ENCODE measurements at regions not wholly inside any gene's neighbourhood (a gene's known extent, or its start where the extent isn't known, plus 50 kb on each side); places are given as distances from the start of the nearest gene placed in this dataset.
"Not testable (repeated sequence)": the region's sequence is repeated elsewhere in the genome, so short reads cannot be mapped to it uniquely, and the experiment has no call there.

- H3K4me3 ChIP-seq, result no peak overlapping the region
- no peak overlapping the region for H3K27ac ChIP-seq
These were observed 70.8 kb downstream of the YTHDF1 start for GRCh38 chr20:63145156-63145555.

GRCh38 chr20:63142933-63143332 is 73.0 kb downstream of the YTHDF1 start:
- Histone ChIP-seq H3K27ac (no peak overlapping the region), H3K4me3 (no peak overlapping the region)

DNA sequence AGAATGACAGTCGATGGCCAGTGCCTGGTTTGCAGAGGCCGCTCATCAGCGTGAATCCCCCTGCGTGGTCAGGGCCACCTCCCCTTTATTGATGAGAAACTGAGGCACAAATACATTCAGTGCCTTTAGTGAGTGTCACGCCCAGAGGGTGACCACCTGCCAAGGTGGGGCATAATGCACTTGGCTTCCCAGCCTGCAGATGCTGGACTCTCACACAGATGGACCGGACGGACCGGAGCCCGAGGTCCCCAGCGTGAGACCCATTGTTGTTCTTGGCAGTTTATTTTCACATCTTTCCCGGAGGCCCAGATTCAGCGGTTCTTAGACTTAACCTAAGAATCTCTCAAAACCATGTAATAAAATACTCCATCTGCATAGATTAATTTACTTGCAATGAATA is 74.4 kb downstream of the YTHDF1 start:
- Histone ChIP-seq H3K27ac (no peak overlapping the region), H3K4me3 (no peak overlapping the region)

DNA sequence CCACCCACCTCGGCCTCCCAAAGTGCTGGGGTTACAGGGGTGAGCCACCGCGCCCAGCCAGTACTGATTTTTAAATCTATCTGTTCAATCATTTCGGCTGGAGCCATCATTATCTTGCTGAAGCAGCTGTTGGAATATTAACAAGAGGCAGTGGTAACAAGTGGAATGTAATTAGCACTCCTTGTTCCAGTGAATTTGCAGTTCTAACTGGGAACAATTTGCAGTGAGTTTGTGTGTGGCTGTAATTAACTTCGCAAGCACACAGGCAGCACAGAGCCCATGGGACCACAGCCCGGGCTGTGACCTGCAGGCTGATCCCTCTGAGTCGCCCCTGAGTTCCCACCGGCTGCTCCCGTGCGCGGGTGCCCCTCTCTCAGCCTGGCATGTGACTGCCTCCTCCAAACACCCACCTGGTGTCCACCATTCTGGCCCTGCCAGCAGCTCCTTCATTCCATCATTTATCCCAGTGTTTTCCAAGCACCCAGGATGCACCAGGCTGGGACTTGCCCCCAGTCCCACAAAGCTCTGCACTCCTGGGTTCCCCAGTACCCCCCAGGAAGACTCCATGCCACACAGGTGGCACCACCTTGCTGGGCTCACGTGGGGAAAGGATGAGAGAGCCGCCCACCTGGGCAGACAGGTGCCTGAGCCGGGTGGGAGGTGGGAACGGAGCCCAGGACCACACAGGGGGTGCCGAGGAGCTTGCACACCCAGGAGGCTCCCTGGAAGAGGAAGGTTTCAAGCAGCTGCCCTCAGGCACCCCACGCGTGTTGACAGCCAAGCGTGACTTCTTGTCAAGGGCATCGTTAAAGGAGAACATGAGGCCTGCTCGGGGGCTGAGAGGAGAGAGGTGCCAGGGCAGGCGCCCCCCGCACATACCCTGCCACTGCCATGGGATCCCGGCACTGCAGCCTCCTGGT is 75.2 kb downstream of the YTHDF1 start:
- H3K4me3 ChIP-seq, result no peak overlapping the region
- H3K27ac ChIP-seq, result no peak overlapping the region

GRCh38 chr20:63139837-63140236 is 76.1 kb downstream of the YTHDF1 start:
- H3K4me3 ChIP-seq, result no peak overlapping the region
- H3K27ac ChIP-seq, result no peak overlapping the region

DNA sequence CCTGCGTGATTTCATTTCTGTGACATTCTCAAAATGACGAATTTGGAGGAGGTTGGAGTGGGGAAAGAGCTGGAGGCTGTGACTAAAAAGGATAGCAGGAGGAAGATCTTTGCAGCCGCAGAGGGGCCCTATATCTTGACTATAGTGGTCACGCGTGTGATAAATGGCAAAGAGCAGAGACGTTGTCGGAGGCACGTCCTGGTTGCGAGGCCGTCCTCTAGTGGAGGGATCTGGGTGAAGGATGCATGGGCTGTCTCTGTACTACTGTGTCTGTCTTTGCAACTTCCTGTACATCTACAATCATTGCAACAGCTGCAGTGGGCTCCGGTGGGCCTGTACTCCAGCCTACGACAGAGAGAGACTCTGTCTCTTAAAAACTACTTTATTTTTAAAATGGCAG is 76.6 kb downstream of the YTHDF1 start:
- Histone ChIP-seq H3K4me3 (no peak overlapping the region), H3K27ac (no peak overlapping the region)

GRCh38 chr20:63138855-63139341 is 77.0 kb downstream of the YTHDF1 start:
- Histone ChIP-seq H3K4me3 (no peak overlapping the region), H3K27ac (no peak overlapping the region)

GRCh38 chr20:63137851-63138415 is 78.0 kb downstream of the YTHDF1 start:
- no peak overlapping the region for H3K4me3 ChIP-seq

DNA sequence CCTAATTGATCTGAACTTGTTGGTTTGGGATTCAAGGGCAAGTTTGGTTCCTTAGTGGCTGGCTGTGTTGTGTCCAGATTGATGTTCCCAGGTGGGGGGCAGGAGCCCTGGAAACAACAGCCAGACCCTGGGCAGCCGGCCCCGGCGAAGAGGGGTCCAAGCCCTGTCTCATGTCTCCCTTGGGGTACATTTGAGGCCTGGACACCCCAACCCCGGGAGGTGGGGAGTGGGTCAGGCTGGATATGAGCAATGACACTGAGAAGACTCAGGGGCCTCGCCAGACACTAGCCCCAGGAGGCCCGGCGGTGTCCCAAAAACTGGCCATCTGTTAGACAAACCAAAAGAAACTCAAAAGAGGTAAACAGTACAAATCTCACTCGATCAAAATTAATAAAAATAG is 79.6 kb downstream of the YTHDF1 start:
- Histone ChIP-seq H3K4me3 (no peak overlapping the region), H3K27ac (no peak overlapping the region)

More at GRCh38 chr20:63137851-63138415, 78.0 kb downstream of the YTHDF1 start:
- H3K27ac ChIP-seq, result no peak overlapping the region

- Histone ChIP-seq H3K4me3 (no peak overlapping the region), H3K27ac (no peak overlapping the region)
These were observed 80.5 kb downstream of the YTHDF1 start for GRCh38 chr20:63135411-63135810.

DNA sequence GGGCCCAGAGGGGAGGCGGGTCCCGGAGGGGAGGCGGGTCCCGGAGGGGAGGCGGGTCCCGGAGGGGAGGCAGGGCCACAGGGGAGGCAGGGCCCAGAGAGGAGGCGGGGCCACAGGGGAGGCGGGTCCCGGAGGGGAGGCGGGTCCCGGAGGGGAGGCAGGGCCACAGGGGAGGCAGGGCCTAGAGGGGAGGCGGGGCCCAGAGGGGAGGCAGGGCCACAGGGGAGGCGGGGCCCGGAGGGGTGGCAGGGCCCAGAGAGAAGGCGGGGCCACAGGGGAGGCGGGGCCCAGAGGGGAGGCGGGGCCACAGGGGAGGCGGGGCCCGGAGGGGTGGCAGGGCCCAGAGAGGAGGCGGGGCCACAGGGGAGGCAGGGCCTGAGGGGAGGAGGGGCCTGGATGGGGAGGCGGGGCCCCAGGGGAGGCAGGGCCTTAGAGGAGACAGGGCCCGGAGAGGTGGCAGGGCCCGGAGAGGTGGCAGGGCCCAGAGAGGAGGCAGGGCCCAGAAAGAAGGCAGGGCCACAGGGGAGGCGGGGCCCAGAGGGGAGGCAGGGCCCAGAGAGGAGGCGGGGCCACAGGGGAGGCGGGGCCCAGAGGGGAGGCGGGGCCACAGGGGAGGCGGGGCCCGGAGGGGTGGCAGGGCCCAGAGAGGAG is 81.1 kb downstream of the YTHDF1 start:
- not testable (repeated sequence) for H3K4me3 ChIP-seq, H3K27ac ChIP-seq

GRCh38 chr20:63134201-63134612 is 81.7 kb downstream of the YTHDF1 start:
- no peak overlapping the region for H3K27ac ChIP-seq

DNA sequence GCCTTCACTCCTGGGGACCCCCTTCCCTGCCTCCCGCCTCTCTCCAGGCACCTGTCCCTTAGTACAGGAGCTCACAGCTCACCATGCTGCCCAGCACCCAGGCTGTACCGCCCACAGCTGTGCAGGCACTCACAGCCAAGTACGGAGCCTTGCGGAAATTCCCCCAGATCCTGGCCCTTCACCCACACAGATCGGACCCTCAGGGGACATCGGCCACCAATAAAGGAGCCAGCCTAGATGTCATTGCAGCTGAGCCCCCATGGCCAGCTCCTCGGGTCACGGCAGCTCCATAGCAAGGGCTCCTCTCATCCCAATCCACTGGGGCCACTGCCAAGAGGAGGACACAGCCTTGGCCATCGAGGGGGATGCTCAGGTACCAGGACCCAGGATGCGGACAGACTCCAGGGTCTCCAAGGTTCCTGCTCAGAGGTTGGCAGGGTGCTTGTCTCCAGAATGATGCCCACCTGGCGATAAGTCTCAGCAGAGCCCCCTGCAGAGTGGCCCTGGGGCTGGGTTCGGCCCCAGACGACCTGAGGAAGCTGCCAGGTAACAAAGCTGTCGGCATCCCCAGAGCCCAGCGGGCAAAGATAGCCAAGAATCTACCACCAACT is 82.3 kb downstream of the YTHDF1 start:
- no peak overlapping the region for H3K4me3 ChIP-seq

More at GRCh38 chr20:63134201-63134612, 81.7 kb downstream of the YTHDF1 start:
- no peak overlapping the region for H3K4me3 ChIP-seq

GRCh38 chr20:63132715-63133471 is 83.0 kb downstream of the YTHDF1 start:
- Histone ChIP-seq H3K27ac (no peak overlapping the region), H3K4me3 (no peak overlapping the region)

More for the DNA sequence above, 82.3 kb downstream of the YTHDF1 start:
- H3K27ac ChIP-seq, result no peak overlapping the region

DNA sequence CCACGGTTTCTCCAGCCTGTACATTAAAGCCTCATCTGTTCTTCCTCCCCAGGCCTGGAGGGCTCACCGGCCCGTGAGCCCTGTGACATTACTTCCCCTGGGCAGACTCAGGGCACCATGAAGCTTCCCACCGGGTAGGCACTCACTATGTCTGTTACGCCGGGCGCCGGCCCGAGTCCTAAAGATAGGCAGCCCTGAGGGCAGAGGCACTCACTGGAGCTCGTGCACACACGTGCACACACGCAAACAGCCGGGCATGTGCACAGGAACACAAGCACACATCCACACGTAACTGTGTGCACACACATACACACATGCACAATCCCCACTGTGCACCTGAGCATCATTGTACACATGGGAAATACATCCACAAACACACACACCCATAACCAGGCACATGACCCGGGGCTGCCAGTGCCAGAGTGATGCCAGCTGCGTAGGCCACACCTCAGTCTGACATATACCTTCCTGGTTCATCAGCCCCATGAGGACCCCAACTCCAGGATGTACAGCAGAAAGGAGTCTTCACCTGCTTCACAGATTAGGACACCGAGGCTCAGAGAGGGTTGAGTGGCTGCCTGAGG is 83.7 kb downstream of the YTHDF1 start:
- no peak overlapping the region for H3K4me3 ChIP-seq

GRCh38 chr20:63130658-63131577 is 85.0 kb downstream of the YTHDF1 start:
- no peak overlapping the region for H3K4me3 ChIP-seq
- no peak overlapping the region for H3K27ac ChIP-seq

More for the DNA sequence above, 83.7 kb downstream of the YTHDF1 start:
- H3K27ac ChIP-seq, result no peak overlapping the region

DNA sequence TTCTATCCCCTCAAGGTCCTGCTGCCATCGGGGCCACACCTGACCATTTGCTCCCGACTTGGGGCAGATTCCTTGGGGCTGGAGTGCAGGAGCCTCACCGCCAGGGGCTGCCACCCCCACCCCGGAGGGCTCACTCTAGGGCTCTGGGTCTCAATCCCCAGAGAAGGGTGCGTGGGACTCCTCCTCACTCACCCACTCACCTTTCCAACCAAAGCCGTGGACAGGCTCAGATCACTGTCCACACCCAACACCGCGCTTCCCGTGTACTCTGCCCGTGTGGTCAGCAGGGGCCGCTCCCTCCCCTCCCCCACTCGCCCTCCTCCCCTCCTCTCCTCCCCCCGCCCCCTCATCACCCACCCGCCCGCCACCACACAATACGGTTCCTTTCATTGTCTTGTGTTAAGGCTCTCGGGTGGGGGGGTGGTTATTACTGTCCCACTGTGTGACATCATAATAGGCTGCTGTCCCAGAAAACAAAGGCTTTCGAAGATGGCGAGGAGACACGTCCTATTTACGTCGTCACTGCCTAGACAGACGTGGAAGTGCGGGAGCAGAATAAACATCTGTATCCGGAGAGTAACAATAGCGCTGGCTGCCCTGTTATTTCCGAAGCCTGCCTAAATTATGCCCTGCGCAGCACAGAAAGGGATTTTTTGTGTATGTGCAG is 85.8 kb downstream of the YTHDF1 start:
- no peak overlapping the region for H3K27ac ChIP-seq

More for the DNA sequence above, 85.8 kb downstream of the YTHDF1 start:
- no peak overlapping the region for H3K4me3 ChIP-seq

All from skin epidermis (tissue), 12 donors.